RPMI8226 (cell line): ENCODE measurements at regions not wholly inside any gene's neighbourhood (a gene's known extent, or its start where the extent isn't known, plus 50 kb on each side); places are given as distances from the start of the nearest gene placed in this dataset.

Experiments used
- DNase-seq: peaks from one replicate; pipeline ENCODE4 v3.0.0-alpha.2; 2015

DNA sequence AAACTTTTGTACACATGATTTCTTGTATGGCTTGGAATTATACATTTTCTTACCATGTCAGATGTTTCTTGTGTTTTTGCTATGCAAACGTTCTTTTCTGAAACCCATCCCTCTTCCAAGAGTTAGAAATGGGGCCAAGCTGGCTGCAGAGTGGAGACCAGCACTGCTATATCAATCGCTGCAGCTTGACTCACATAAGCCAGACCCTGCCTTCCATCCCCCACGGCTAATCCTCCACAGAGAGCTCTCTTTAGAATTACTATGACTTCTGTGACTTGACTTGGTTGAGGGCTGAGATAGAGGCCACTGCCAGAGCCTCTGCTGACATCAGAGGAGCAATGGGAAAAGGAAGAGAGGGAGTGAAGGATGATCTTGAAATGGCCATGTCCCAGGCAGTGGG lies 147.9 kb downstream of the DACT1 start:
- no peak for DNase-seq

DNA sequence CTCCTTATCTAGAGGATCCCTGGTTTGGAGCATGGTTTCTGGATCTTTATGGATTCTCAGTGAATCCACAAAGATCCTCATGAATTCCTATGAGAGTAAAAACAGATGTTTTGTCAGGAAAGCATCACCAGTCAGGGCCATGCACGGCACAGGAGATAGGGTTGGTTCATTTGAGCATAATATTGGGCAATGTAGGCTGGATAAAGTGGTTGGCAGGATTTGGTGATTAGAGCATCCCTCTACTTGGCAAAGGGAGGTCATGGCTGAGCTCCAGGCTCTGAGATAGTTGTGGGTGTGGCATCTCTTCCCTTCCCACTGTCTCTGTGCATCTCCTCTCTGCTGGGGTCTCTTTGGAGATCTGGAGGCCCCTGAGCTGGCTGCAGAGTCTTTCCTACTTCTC lies 149.8 kb downstream of the DACT1 start:
- no peak for DNase-seq

DNA sequence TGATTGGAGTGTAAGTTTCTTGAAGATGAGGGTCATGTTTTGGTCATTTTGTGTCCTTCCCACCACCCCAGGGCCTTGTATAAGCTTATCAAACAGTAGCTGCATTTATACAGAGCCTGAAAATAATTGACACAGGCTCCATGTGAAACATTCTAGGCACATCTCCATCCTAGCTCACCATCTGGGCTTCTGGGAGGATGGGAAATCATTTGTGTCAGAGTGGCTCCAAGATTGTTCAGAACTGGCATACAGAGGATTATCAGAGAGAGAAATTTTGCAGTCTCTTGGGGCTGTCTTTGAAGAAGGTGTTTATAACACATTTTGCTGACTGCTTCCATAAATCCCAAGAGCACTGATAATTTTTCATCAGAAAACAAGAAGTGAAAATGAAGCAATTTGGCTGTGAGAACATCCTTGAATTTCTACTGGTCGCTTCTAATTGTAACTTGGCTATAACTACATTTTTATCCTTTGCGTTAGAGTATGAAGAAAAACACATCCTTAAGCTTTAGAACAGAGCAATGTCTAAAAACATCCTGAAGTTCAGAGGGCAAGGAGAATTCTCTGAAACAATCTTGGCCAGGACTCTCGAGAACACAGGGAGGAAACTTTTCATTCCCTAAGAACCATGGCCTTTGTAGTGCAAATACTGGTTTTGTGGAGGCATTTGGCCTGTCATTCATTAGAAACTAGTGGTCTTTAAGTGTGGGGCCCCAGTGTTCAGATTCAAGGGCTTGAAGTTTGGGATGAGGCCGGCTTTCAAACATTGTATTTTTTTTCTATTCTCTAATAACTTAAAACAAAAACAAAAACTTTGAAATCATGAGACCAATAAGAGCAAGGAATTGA lies 151.1 kb downstream of the DACT1 start:
- no peak for DNase-seq

DNA sequence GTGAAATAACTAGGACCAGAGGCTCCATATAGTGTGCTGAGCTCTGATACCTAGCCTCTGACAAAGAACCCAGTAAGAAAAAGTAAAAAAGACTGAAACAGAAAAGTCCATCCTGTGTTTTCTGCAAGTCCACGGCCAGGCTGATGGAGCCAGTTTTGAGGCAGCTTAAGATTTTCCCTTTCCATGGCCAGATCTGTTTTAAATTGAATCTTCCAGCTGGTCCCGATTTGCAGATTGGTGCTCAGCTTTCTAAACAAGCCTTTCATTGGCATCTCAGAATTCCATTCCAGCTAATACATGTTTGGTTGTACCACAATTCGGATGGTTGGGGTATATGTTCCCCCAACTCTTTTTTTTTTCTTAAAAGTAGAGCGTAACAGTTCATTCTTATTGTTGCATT lies 152.0 kb downstream of the DACT1 start:
- no peak for DNase-seq

DNA sequence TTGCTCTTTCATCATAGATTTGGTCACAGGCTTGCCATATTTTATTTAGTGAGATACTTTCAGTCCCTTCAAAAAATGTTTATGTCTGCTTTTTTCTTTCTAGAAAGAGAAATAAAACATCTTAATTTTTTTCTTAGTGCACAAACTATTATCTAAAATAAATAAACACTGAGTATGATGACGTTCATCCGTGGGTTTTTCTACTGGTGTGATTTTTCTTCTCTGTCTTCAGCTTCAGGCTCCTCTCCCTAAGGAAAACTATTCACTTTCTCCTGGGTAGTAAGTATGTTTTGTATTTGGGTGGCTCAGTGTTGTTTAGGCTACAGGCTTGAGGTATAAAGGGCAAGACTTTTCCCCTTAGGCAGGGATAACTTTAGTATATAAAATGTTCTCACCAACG lies 154.7 kb downstream of the DACT1 start:
- no peak for DNase-seq

DNA sequence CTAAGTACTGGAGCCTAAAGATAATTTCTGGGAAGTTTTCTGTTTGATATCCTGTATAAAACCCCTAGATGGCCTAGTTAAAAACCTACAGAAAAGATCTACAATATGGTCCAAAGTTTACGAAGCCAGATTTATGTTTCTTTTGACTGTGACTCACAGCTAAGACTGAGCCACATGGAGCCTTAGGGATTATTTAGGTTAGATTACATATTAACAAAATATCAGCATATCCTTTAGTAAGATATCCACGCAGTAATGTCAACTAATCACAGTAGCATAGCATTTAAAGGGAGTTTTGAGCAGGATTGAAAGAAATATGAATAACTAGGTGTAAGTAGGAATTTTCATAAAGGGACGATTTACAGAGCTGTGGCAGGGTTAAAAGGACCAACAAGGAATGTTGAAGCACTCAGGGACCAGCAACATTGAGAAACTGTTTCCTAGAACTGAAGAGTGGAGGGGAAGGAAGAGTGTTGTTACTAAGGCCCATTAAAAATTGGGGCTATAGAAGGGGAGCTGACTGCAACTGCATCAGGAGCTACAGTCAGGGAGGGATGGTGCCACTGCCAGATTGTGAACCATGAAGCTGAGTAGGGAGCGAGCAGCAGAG lies 155.5 kb downstream of the DACT1 start:
- DNase-seq = no peak

DNA sequence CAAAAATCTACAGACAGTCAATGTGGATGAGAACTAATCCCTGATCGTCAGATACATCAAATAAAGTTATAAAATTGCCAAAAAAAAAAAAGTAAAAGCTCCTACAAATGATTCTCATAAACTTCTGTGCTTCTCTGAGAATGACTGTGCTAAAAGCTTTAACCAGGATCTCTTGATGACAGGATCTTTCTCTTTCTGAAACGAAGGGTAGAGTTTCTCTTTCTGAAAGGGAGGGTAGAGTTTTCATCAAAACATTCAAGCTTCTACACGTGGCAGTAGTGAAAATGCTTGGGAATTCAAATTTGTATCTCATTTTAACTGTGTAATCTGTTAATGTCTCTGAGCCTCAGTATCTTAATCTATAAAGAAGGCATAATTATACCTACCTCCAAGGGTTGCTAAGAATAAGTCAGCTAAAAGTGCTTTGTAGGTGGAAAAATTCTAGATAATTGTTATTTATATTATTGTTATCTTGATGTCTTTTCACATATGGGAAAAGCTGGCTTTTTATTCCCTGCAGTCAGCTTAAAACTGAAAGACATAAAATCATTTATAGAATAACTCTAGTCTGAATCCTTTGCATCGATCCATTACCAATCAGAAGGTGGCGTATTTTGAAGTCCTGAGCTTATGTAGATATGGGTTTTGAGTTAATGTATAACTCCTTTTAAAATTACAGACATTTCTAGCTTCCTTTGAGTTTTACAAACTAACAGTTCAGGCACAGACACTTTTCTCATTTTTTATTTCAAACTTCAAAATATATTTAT lies 157.4 kb downstream of the DACT1 start:
- no peak for DNase-seq

DNA sequence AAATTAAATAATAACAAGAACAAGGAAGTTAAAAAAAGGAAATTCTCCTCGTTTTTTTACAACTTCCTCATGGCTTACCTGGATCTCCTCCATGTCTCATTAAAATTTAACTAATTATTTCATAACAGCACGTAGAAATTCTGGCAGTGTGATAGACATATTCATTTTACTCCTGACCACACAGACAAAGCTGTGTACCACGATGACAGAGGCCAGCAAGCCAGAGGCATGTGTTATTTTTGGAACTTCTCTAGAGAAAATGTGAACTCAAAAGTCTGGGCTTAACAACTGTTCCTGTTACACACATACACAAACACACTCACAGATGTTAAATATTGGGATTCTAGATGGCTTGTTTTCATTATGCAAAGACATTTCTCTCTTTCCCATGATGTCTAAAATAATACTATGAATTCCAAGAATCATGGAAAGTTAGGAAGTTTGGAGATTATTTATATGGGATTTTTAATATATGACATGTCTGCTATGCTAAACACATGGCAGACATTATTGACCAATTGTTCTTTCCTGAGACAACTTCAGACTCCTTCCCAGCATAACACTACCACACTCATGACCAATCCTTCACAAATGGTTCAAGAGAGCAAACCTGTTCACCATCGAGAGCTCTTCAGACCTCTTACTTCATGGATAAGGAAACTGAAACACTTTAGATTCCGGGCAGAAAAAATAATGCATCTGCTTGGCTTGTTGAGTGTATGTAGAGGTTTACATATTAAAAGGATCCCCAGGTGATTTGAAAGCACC lies 158.7 kb downstream of the DACT1 start:
- DNase-seq = no peak

DNA sequence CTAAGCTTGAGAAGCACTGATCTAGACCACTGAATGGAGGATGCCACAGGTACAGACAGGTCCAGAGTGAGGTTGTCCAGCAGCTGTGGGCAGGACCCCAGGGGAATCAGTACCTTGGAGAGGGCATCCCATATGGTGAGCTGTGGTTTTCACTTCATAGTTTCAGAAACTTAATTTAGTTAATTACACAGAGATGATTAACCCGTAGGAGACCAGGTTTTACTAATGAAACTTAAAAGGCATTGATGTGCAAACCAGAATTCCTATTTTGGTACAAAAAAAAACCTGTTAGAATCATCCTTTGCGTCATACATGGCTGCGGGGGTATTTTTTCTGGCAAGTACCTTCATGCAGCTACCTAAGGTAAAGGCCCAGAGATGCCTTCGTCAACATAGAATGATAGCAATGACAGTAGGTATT lies 159.3 kb downstream of the DACT1 start:
- DNase-seq = no peak

DNA sequence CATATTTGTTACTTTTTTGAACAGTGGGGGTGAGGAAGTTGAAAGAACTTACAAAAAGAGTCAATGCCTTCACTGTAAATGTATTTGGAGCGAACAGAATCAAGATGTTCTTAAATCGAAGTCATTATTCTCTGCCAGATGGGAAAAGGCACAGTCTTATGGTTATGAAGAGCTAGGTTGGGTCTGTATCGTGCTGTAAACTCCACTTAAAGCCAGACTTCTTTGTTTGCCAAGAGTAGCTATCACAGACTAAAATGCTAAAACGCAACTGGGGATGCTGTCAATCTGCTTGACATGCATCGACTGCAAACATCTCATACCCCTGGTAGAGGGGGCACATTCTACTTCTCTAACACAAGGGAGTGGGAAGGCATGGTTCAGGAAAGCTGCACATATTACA lies 160.4 kb downstream of the DACT1 start:
- DNase-seq = no peak

DNA sequence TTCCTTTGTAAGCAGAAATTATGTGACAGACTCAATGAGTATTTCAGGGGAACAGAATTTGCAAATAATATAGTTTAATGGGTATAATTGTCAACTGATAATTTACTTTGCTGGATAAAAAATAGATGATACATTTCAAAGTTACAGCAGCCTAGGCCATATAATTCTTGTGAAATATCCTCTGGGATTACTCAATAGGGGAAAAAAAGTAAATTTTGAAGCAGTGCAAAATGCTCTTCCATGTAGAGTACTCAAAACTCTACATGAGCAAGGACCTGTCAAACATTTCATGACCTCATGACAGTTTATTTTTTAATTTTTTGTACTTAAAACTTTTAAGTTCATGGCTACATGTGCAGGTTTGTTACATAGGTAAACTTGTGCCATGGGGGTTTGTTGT lies 163.3 kb downstream of the DACT1 start:
- DNase-seq = no peak

DNA sequence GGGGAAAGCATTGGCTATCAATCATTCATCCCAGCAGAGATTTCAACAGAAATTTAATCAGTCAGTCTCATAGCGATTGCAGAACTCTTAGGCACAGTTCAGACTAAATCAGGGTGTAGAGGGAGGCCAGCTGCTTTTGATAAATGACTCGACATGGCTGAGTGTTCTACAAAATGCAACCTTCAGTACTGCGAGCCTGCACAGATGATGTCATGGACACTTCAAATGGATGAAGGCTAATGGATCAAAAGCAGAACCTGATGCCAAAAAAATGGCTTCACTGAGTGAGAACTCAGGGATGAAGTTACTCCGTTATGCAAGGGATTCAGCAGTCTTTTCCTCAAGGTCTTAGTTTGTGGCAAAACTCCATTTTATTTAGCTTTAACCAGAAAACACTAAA lies 167.3 kb downstream of the DACT1 start:
- no peak for DNase-seq

DNA sequence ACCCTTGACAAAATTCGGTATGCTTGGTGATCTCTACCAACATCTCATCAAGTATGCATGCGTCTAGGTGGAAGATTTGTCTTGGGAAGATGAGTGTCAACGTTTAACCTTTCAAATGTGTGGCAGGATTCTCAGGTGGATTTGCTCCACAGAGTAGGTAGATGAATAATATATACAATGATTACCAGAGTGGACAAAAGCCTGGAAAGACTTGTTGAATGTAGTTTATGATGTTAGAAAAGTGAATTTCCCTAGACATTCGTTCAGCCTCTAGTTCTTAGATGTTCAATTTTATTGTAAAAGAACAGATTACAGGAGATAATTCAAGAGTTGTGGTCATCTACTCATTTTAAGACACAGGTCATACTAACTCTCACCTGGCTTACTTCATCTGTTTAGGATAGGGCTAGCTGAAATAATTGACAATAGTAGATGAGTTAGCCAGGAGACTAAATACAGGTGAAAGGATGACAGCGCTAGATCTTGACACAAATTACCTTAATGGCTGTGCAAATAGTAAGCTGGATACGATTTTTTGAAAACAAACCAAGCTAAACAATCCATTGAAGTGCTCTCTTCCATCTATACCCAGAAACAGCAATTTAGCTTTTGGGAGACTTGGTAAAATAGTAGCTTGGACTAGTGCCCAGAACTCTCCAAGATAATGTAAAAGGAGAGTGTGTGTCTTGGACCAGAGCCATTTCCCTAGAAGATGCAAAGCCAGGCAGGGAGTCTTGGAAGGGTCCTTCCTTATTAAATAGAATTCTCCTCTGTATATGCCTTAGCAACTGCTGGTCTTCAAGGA lies 168.0 kb downstream of the DACT1 start:
- DNase-seq = no peak

DNA sequence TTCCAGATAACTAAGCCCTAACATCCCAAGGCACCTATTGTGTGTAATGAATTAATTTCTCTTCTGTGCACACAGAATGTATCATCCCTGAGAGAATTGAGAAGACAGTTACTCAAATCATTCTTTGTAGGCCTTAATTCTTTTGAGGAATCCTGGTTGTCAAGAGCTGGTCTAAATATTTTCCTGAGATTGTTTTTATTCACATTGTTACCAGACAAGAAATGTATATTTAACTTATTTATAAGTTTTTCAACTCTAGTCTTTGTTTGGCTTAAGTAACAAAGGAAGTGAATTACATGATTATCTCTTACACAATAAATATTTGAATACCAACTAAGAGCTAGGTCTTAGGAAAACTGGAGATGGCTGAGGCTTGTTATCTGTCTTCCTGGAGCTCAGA lies 169.4 kb downstream of the DACT1 start:
- DNase-seq = no peak

DNA sequence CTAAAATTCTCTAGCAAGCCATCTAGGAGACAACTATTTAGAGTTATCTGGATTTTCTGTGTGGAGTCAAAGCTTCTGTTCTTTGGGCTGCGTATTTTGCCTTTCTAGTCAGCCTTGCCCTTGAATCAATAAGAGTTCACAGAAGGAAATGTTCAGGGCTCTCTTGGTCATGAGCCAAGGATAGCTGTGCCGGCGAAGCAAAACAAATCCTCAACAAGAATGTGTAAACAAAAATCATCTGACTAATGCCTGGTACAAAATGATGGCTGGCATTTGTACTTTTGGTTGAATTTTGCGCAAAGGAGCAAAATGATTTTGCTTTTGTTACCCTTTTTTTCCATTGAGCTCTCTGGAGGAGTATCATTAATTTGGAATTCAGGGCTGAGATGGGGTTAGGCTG lies 171.1 kb downstream of the DACT1 start:
- no peak for DNase-seq

DNA sequence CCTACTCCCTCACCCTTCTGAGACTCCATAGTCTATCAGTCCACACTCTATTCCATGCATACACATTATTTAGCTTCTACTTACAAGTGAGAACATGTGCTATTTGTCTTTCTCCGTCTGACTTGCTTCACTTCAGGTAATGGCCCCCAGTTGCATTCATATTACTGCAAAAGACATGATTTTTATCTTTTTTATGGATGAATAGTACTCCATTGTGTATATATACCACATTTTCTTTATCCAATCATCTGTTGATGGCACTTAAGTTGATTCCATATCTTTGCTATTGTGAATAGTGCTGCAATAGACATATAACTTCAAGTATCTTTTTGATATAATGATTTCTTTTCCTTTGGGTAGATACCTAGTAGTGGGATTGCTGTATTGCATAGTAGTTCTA lies 171.8 kb downstream of the DACT1 start:
- no peak for DNase-seq

DNA sequence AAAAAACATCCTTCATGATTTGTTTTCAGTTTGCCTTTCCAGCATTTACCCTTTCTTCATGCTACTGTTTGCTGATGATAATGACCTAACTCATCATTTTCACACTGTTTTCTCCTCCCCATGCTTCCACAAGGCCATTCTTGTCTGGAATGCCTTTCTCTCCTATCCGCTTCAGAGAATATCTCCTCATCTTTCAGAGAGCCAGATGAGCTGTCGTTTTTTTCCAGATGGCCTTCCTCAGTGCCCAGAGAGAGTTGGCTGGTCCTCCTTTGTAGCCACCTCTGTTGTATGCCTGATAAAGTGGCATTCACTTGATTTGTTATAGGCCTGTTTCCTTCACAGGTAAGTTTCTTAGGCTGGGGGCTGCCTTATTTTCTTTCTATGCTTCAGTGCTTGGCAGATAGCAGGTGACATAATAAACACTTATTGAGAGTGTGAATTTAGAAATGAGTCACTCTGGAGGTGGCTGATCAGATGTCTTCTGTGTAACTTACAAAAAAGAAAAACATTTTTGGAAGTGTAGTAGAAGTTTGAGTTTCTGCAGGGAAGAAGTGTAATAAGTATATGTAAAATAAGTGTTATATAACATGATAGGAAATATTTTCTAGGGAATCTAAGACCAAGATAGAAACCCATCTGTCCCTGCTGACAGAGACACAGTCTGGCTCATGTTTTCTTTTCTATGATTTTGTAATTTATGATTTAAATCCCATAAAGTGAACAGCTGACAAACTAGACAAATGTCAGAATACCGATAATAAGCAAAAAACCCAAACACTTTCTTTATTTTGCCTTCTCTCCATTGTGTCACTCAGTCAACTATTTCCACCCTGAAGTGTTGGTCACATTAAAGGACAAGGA lies 174.5 kb downstream of the DACT1 start:
- DNase-seq = no peak

DNA sequence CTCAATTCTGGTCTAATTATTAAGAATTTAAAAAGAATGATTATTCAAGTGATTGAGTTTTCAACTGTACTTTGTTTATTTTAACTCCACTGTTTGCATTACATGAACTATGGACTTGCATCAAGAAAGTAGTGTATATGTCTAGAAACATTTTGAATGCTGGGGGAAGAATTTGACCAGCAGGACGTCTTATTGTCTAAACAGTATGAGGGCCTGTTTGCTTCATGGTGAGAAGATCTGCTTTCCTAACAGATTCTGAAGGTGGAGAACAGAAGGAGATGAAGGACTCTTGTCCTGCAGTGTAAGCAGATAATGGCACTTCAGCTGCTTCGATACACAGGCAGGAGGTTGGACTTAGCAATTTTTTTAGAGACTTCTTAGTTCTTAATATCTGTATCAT lies 176.0 kb downstream of the DACT1 start:
- no peak for DNase-seq

DNA sequence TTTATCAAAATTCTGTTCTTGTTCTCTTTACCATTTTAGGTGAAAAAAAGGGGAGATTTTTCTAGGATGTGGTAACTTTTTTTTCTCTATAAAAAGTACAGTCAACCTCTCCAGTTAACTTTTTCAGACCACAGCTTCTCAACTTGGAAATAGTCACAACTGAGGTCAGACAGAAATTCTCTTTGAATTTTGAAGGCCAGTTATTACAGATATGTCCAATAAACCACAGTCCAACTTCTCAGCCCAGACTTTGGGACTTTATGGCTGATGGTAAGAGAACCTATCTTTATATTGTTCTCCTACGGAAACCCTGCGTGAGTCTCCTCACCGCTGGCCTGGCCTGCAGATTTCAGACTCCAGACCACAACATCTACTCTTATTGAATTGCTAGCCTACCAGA lies 176.7 kb downstream of the DACT1 start:
- no peak for DNase-seq

DNA sequence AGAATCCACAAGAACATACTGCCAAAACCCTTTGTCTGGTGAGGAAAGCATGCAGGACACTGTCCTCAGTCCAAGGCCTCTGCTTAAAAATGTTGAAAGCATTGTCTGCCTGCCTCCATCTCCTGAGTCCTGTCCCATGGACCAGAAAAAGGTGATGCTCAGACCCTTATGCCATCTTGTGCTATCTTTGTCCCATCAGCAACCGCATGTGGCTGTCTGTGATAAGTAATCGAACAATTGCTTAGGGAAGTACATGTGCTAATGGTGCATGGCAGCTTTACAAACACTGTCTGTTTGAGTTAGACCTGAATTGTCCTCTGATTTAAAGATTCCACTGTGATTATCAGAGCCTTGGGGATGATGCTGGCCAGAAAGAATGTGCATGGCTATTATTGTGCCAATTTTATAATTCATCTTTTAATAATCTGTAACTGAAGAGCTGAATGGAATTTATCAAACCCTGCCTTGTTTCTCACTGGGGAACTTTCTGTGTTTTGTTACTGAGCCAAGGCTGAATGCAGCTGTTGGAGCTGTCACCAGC lies 177.5 kb downstream of the DACT1 start:
- no peak for DNase-seq

DNA sequence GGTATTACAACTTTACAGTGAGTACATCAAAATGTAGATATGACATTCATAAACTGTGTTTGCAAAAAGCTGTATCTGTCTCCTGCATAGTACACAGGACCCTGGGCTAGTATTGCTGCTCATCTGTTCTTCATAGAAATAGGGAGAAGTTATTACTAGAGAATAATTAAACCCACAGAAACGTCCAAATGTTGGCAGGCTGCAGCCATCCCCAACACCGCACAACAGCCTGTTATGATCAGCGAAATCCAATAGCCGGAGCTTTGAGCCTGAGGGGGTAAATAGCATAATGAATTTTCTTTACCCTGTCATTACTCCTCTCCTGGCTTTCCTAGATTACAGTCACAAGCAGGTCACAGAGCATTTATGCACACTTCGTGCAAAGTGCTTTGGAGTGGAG lies 178.0 kb downstream of the DACT1 start:
- DNase-seq = no peak
